Neural progenitor cell (in vitro differentiated cells): ENCODE measurements at regions not wholly inside any gene's neighbourhood (a gene's known extent, or its start where the extent isn't known, plus 50 kb on each side); places are given as distances from the start of the nearest gene placed in this dataset.

ENCODE experiments used
- EZH2 ChIP-seq: fragments of 200-600 bp; sonication (generic); IDR thresholded peaks from 2 replicates; pipeline ENCODE4 v1.6.1; 2017; ENCODE audit warnings: antibody characterized with exemption, mild to moderate bottlenecking, moderate library complexity
- EZH2phosphoT487 ChIP-seq: fragments of 200-600 bp; sonication (generic); IDR thresholded peaks from 2 replicates; pipeline ENCODE4 v1.6.1; 2017; ENCODE audit warnings: antibody characterized with exemption

DNA sequence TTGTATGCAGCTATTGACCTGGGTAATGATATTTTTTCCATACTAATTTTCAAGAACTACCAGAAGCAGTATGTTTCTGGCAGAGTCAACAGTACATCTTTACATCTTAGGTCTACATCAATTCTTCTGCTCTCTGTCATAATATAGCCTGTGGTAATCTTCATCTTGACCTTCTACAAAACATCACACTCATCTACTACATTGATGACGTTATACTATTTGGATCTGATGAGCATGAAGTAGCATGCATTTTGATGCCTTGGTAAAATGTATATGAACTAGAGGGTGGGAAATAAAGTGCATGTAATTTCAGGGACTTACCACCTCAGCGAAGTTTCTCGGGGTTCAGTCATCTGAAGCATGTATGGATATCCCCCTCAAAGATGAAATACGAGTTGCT, 629.7 kb upstream of the SGCD start:
- TF ChIP-seq EZH2phosphoT487 (no peak), EZH2 (no peak)
